Activated naive CD4-positive, alpha-beta T cell treated with anti-CD3 and anti-CD28 coated beads for 36 hours (primary cell): ENCODE measurements at regions not wholly inside any gene's neighbourhood (a gene's known extent, or its start where the extent isn't known, plus 50 kb on each side); places are given as distances from the start of the nearest gene placed in this dataset.

Experiments used
- CTCF ChIA-PET: fragments of 350-600 bp; sonication (Branson Sonifier 250); formaldehyde crosslinking; loops from one replicate; lab custom pipeline; 2021; ENCODE audit warnings: antibody characterized with exemption; lab: Charles Lee
- DNase-seq: peaks from one replicate; pipeline ENCODE4 v3.0.0-alpha.2; 2020
- H3K27ac Mint-ChIP-seq: one replicate; pipeline ENCODE4 v1.8.0; 2021; ENCODE audit warnings: mild to moderate bottlenecking, mixed read lengths
- H3K27me3 Mint-ChIP-seq: one replicate; pipeline ENCODE4 v1.8.0; 2021; ENCODE audit warnings: low read depth, mixed read lengths
- H3K36me3 Mint-ChIP-seq: one replicate; pipeline ENCODE4 v1.8.0; 2021; ENCODE audit warnings: low read depth, mixed read lengths
- H3K4me1 Mint-ChIP-seq: one replicate; pipeline ENCODE4 v1.8.0; 2021; ENCODE audit warnings: low read depth, mixed read lengths
- H3K4me3 Mint-ChIP-seq: one replicate; pipeline ENCODE4 v1.8.0; 2021; ENCODE audit warnings: mild to moderate bottlenecking, moderate library complexity, mixed read lengths
- H3K9me3 Mint-ChIP-seq: one replicate; pipeline ENCODE4 v1.8.0; 2021; ENCODE audit warnings: mixed read lengths
- intact Hi-C: fragments of 100-400 bp; cut with micrococcal nuclease; formaldehyde crosslinking; loops from one replicate; pipeline ENCODE4 v1.15.1; 2023

GRCh38 chr15:47212222-47213010, 504.9 kb upstream of the SEMA6D start:
- H3K4me3 Mint-ChIP-seq: no peak overlapping the region
- intact Hi-C loops: no loop called here
- no peak overlapping the region for H3K27ac Mint-ChIP-seq
- DNase-seq: no peak
- H3K27me3 Mint-ChIP-seq: no peaks in the 10 kb centered on the region
- H3K4me1 Mint-ChIP-seq: no peaks in the 10 kb centered on the region
- H3K9me3 Mint-ChIP-seq: no peaks in the 10 kb centered on the region
- CTCF ChIA-PET: no interaction called here
- H3K36me3 Mint-ChIP-seq: no peaks in the 10 kb centered on the region

- Mint-ChIP-seq H3K9me3 (no peaks in the 10 kb centered on the region), H3K36me3 (no peaks in the 10 kb centered on the region), H3K4me1 (no peaks in the 10 kb centered on the region), H3K4me3 (no peak overlapping the region), H3K27ac (no peak overlapping the region), H3K27me3 (no peaks in the 10 kb centered on the region)
- CTCF ChIA-PET: no interaction called here
- intact Hi-C loops: no loop called here
- no peak for DNase-seq
These were observed 503.4 kb upstream of the SEMA6D start for GRCh38 chr15:47213883-47214282.

- H3K4me3 Mint-ChIP-seq: no peak overlapping the region
- no peaks in the 10 kb centered on the region for H3K9me3 Mint-ChIP-seq
- H3K27me3 Mint-ChIP-seq: no peaks in the 10 kb centered on the region
- intact Hi-C loops: no loop called here
- no peak for DNase-seq
- H3K36me3 Mint-ChIP-seq: no peaks in the 10 kb centered on the region
- CTCF ChIA-PET: no interaction called here
- no peaks in the 10 kb centered on the region for H3K4me1 Mint-ChIP-seq
- H3K27ac Mint-ChIP-seq: no peak overlapping the region
These were observed 499.0 kb upstream of the SEMA6D start for GRCh38 chr15:47218295-47218694.

- no peaks in the 10 kb centered on the region for H3K36me3 Mint-ChIP-seq
- intact Hi-C loops: no loop called here
- CTCF ChIA-PET: no interaction called here
These were observed 472.9 kb upstream of the SEMA6D start for GRCh38 chr15:47244361-47244760.

GRCh38 chr15:47246317-47246716, 471.0 kb upstream of the SEMA6D start:
- CTCF ChIA-PET: no interaction called here
- intact Hi-C loops: no loop called here
- no peak for DNase-seq
- H3K27ac Mint-ChIP-seq: no peak overlapping the region
- H3K9me3 Mint-ChIP-seq: no peaks in the 10 kb centered on the region
- H3K36me3 Mint-ChIP-seq: no peaks in the 10 kb centered on the region
- peaks cover 1% of the 10 kb centered on the region for H3K27me3 Mint-ChIP-seq
- H3K4me3 Mint-ChIP-seq: no peak overlapping the region
- H3K4me1 Mint-ChIP-seq: no peaks in the 10 kb centered on the region

More at GRCh38 chr15:47244361-47244760, 472.9 kb upstream of the SEMA6D start:
- DNase-seq: no peak
- no peak overlapping the region for H3K27ac Mint-ChIP-seq
- no peaks in the 10 kb centered on the region for H3K9me3 Mint-ChIP-seq
- H3K4me3 Mint-ChIP-seq: no peak overlapping the region
- peaks cover 4% of the 10 kb centered on the region for H3K27me3 Mint-ChIP-seq
- H3K4me1 Mint-ChIP-seq: no peaks in the 10 kb centered on the region

- no peak for DNase-seq
- Mint-ChIP-seq H3K36me3 (no peaks in the 10 kb centered on the region), H3K4me1 (no peaks in the 10 kb centered on the region), H3K4me3 (no peak overlapping the region), H3K9me3 (peaks cover 15% of the 10 kb centered on the region), H3K27ac (no peak overlapping the region), H3K27me3 (peaks cover 3% of the 10 kb centered on the region)
- CTCF ChIA-PET: no interaction called here
- intact Hi-C loops: no loop called here
These were observed 458.8 kb upstream of the SEMA6D start for GRCh38 chr15:47258521-47258920.

GRCh38 chr15:47265686-47266085, 451.6 kb upstream of the SEMA6D start:
- Mint-ChIP-seq H3K4me1 (no peaks in the 10 kb centered on the region), H3K36me3 (no peaks in the 10 kb centered on the region), H3K9me3 (peaks cover 10% of the 10 kb centered on the region), H3K27me3 (peaks cover 5% of the 10 kb centered on the region), H3K27ac (no peak overlapping the region), H3K4me3 (no peak overlapping the region)
- intact Hi-C loops: no loop called here
- CTCF ChIA-PET: no interaction called here
- DNase-seq: no peak

GRCh38 chr15:47266566-47266965, 450.7 kb upstream of the SEMA6D start:
- Mint-ChIP-seq H3K4me3 (no peak overlapping the region), H3K9me3 (peaks cover 10% of the 10 kb centered on the region), H3K27me3 (peaks cover 7% of the 10 kb centered on the region), H3K27ac (no peak overlapping the region), H3K4me1 (no peaks in the 10 kb centered on the region), H3K36me3 (no peaks in the 10 kb centered on the region)
- no peak for DNase-seq
- CTCF ChIA-PET: no interaction called here
- intact Hi-C loops: no loop called here

GRCh38 chr15:47273864-47274263, 443.4 kb upstream of the SEMA6D start:
- no peaks in the 10 kb centered on the region for H3K36me3 Mint-ChIP-seq
- no peak overlapping the region for H3K4me3 Mint-ChIP-seq
- H3K9me3 Mint-ChIP-seq: peaks cover 8% of the 10 kb centered on the region
- intact Hi-C loops: no loop called here
- DNase-seq: no peak
- peaks cover 2% of the 10 kb centered on the region for H3K27me3 Mint-ChIP-seq
- no peaks in the 10 kb centered on the region for H3K4me1 Mint-ChIP-seq
- no peak overlapping the region for H3K27ac Mint-ChIP-seq
- CTCF ChIA-PET: no interaction called here

- peaks cover 4% of the 10 kb centered on the region for H3K27me3 Mint-ChIP-seq
- no peak for DNase-seq
- intact Hi-C loops: no loop called here
- CTCF ChIA-PET: no interaction called here
- H3K4me1 Mint-ChIP-seq: no peaks in the 10 kb centered on the region
- no peak overlapping the region for H3K27ac Mint-ChIP-seq
- peaks cover 4% of the 10 kb centered on the region for H3K9me3 Mint-ChIP-seq
- no peaks in the 10 kb centered on the region for H3K36me3 Mint-ChIP-seq
- no peak overlapping the region for H3K4me3 Mint-ChIP-seq
These were observed 434.1 kb upstream of the SEMA6D start for GRCh38 chr15:47283246-47283645.

GRCh38 chr15:47288794-47289193, 428.5 kb upstream of the SEMA6D start:
- intact Hi-C loops: no loop called here
- Mint-ChIP-seq H3K36me3 (no peaks in the 10 kb centered on the region), H3K4me3 (no peak overlapping the region)

GRCh38 chr15:47289656-47290055, 427.6 kb upstream of the SEMA6D start:
- no peak overlapping the region for H3K27ac Mint-ChIP-seq
- H3K4me3 Mint-ChIP-seq: no peak overlapping the region
- no peak for DNase-seq
- H3K9me3 Mint-ChIP-seq: no peaks in the 10 kb centered on the region
- no peaks in the 10 kb centered on the region for H3K4me1 Mint-ChIP-seq
- CTCF ChIA-PET: no interaction called here
- H3K36me3 Mint-ChIP-seq: no peaks in the 10 kb centered on the region
- intact Hi-C loops: no loop called here
- peaks cover 4% of the 10 kb centered on the region for H3K27me3 Mint-ChIP-seq

More at GRCh38 chr15:47288794-47289193, 428.5 kb upstream of the SEMA6D start:
- Mint-ChIP-seq H3K27ac (no peak overlapping the region), H3K27me3 (peaks cover 4% of the 10 kb centered on the region), H3K9me3 (no peaks in the 10 kb centered on the region), H3K4me1 (no peaks in the 10 kb centered on the region)
- CTCF ChIA-PET: no interaction called here
- DNase-seq: no peak

- Mint-ChIP-seq H3K9me3 (no peaks in the 10 kb centered on the region), H3K4me1 (no peaks in the 10 kb centered on the region), H3K27ac (no peak overlapping the region), H3K36me3 (no peaks in the 10 kb centered on the region), H3K27me3 (no peaks in the 10 kb centered on the region), H3K4me3 (no peak overlapping the region)
- intact Hi-C loops: no loop called here
- DNase-seq: no peak
- CTCF ChIA-PET: no interaction called here
These were observed 425.5 kb upstream of the SEMA6D start for GRCh38 chr15:47291767-47292166.
